ENCODE measurements at regions not wholly inside any gene's neighbourhood (a gene's known extent, or its start where the extent isn't known, plus 50 kb on each side); places are given as distances from the start of the nearest gene placed in this dataset.

- no peaks in the 10 kb centered on the region for H3K36me3 ChIP-seq (ENCODE audit: control insufficient read depth, insufficient read depth, low read length)
- POLR2A ChIA-PET = no interaction called here
Measured at GRCh38 chr6:84860509-84860908, 96.1 kb upstream of the TBX18 start.

GRCh38 chr6:84854811-84855400, 90.5 kb upstream of the TBX18 start:
- CTCF ChIA-PET = no interaction called here
- no TSS peak for BruUV-seq (replicated peaks)

More at GRCh38 chr6:84860509-84860908, 96.1 kb upstream of the TBX18 start:
- TF ChIP-seq CTCF (IDR thresholded peaks at IDR 0.05; ENCODE audit: insufficient read depth in 1 of 2, low read depth in 1 of 2, low read length in 1 of 2, severe bottlenecking in 1 of 2, unreplicated experiment in 1 of 2) = no peak
- H3K27ac Mint-ChIP-seq (ENCODE audit: unreplicated experiment) = no peak overlapping the region
- Histone ChIP-seq H3K4me3 (ENCODE audit: low read depth, low read length) (no peak overlapping the region), H3K27me3 (replicated peaks; ENCODE audit: control insufficient read depth, insufficient read depth, low read length) (no peaks in the 10 kb centered on the region), H3K4me1 (no peaks in the 10 kb centered on the region), H3K9me3 (no peaks in the 10 kb centered on the region)
- H3K36me3 Mint-ChIP-seq (ENCODE audit: insufficient read depth, unreplicated experiment) = no peaks in the 10 kb centered on the region
- no peaks in the 10 kb centered on the region for H3K4me1 Mint-ChIP-seq (ENCODE audit: low read depth, unreplicated experiment)
- BruUV-seq (replicated peaks) = no TSS peak
- no peak overlapping the region for H3K4me3 Mint-ChIP-seq (ENCODE audit: unreplicated experiment)
- intact Hi-C loops (cut with micrococcal nuclease; ENCODE audit: unreplicated experiment) = no loop called here
- H3K27me3 Mint-ChIP-seq (ENCODE audit: insufficient read depth, unreplicated experiment) = peaks cover 4% of the 10 kb centered on the region
- no peaks in the 10 kb centered on the region for H3K9me3 Mint-ChIP-seq (ENCODE audit: unreplicated experiment)
- CTCF ChIA-PET = no interaction called here
- no peak for DNase-seq

GRCh38 chr6:84853901-84854300, 89.5 kb upstream of the TBX18 start:
- Mint-ChIP-seq H3K4me1 (ENCODE audit: low read depth, unreplicated experiment) (no peaks in the 10 kb centered on the region), H3K27ac (ENCODE audit: unreplicated experiment) (no peak overlapping the region), H3K9me3 (ENCODE audit: unreplicated experiment) (no peaks in the 10 kb centered on the region), H3K36me3 (ENCODE audit: insufficient read depth, unreplicated experiment) (no peaks in the 10 kb centered on the region), H3K27me3 (ENCODE audit: insufficient read depth, unreplicated experiment) (peaks cover 8% of the 10 kb centered on the region), H3K4me3 (ENCODE audit: unreplicated experiment) (no peak overlapping the region)
- H3K36me3 ChIP-seq (ENCODE audit: control insufficient read depth, insufficient read depth, low read length) = no peaks in the 10 kb centered on the region
- intact Hi-C loops (cut with micrococcal nuclease; ENCODE audit: unreplicated experiment) = no loop called here
- H3K27me3 ChIP-seq (replicated peaks; ENCODE audit: control insufficient read depth, insufficient read depth, low read length) = no peaks in the 10 kb centered on the region
- H3K4me3 ChIP-seq (ENCODE audit: low read depth, low read length) = no peak overlapping the region
- no peak for TF ChIP-seq CTCF (IDR thresholded peaks at IDR 0.05; ENCODE audit: insufficient read depth in 1 of 2, low read depth in 1 of 2, low read length in 1 of 2, severe bottlenecking in 1 of 2, unreplicated experiment in 1 of 2)
- H3K4me1 ChIP-seq = no peaks in the 10 kb centered on the region
- DNase-seq = no peak
- ChIA-PET CTCF (no interaction called here), POLR2A (no interaction called here)
- BruUV-seq (replicated peaks) = no TSS peak
- no peaks in the 10 kb centered on the region for H3K9me3 ChIP-seq

More at GRCh38 chr6:84854811-84855400, 90.5 kb upstream of the TBX18 start:
- H3K4me1 ChIP-seq = no peaks in the 10 kb centered on the region
- intact Hi-C loops (cut with micrococcal nuclease; ENCODE audit: unreplicated experiment) = no loop called here
- H3K4me3 ChIP-seq (ENCODE audit: low read depth, low read length) = no peak overlapping the region
- Mint-ChIP-seq H3K27ac (ENCODE audit: unreplicated experiment) (no peak overlapping the region), H3K9me3 (ENCODE audit: unreplicated experiment) (no peaks in the 10 kb centered on the region), H3K4me1 (ENCODE audit: low read depth, unreplicated experiment) (no peaks in the 10 kb centered on the region), H3K4me3 (ENCODE audit: unreplicated experiment) (no peak overlapping the region), H3K36me3 (ENCODE audit: insufficient read depth, unreplicated experiment) (no peaks in the 10 kb centered on the region), H3K27me3 (ENCODE audit: insufficient read depth, unreplicated experiment) (peaks cover 8% of the 10 kb centered on the region)
- H3K36me3 ChIP-seq (ENCODE audit: control insufficient read depth, insufficient read depth, low read length) = no peaks in the 10 kb centered on the region
- DNase-seq = no peak
- POLR2A ChIA-PET = no interaction called here
- no peaks in the 10 kb centered on the region for H3K27me3 ChIP-seq (replicated peaks; ENCODE audit: control insufficient read depth, insufficient read depth, low read length)
- TF ChIP-seq CTCF (IDR thresholded peaks at IDR 0.05; ENCODE audit: insufficient read depth in 1 of 2, low read depth in 1 of 2, low read length in 1 of 2, severe bottlenecking in 1 of 2, unreplicated experiment in 1 of 2) = no peak
- H3K9me3 ChIP-seq = no peaks in the 10 kb centered on the region
